ENCODE measurements at regions not wholly inside any gene's neighbourhood (a gene's known extent, or its start where the extent isn't known, plus 50 kb on each side); places are given as distances from the start of the nearest gene placed in this dataset.
"Not testable (repeated sequence)": the region's sequence is repeated elsewhere in the genome, so short reads cannot be mapped to it uniquely, and the experiment has no call there.

- DNase-seq = no peak
Measured at GRCh38 chr4:19579608-19580007, 672.1 kb upstream of the SLIT2 start.

GRCh38 chr4:19577097-19577496 is 674.6 kb upstream of the SLIT2 start:
- no peak for DNase-seq

- peak; percentile 62 for DNase-seq
Measured at GRCh38 chr4:19575924-19576323, 675.8 kb upstream of the SLIT2 start.

- no peak for DNase-seq
Measured at GRCh38 chr4:19566041-19566440, 685.7 kb upstream of the SLIT2 start.

GRCh38 chr4:19562456-19562855 is 689.2 kb upstream of the SLIT2 start:
- no peak for DNase-seq

- DNase-seq = no peak
Measured at GRCh38 chr4:19557161-19557560, 694.5 kb upstream of the SLIT2 start.

GRCh38 chr4:19556276-19556675 is 695.4 kb upstream of the SLIT2 start:
- not testable (repeated sequence) for DNase-seq

GRCh38 chr4:19547463-19547862 is 704.2 kb upstream of the SLIT2 start:
- DNase-seq = no peak

- DNase-seq = no peak
Measured at GRCh38 chr4:19544446-19545125, 707.1 kb upstream of the SLIT2 start.

GRCh38 chr4:19540859-19541540 is 710.7 kb upstream of the SLIT2 start:
- DNase-seq = no peak

- no peak for DNase-seq
Measured at GRCh38 chr4:19539201-19539600, 712.5 kb upstream of the SLIT2 start.

GRCh38 chr4:19534159-19534558 is 717.5 kb upstream of the SLIT2 start:
- no peak for DNase-seq

- DNase-seq = no peak
Measured at GRCh38 chr4:19531906-19532848, 719.5 kb upstream of the SLIT2 start.

- DNase-seq = no peak
Measured at GRCh38 chr4:19523964-19524363, 727.7 kb upstream of the SLIT2 start.

- DNase-seq = no peak
Measured at GRCh38 chr4:19522966-19523365, 728.7 kb upstream of the SLIT2 start.

- DNase-seq = no peak
Measured at GRCh38 chr4:19520939-19521520, 730.7 kb upstream of the SLIT2 start.

GRCh38 chr4:19514276-19515070 is 737.2 kb upstream of the SLIT2 start:
- DNase-seq = no peak

GRCh38 chr4:19512086-19512485 is 739.6 kb upstream of the SLIT2 start:
- DNase-seq = no peak

GRCh38 chr4:19510993-19511392 is 740.7 kb upstream of the SLIT2 start:
- no peak for DNase-seq

GRCh38 chr4:19508442-19508841 is 743.3 kb upstream of the SLIT2 start:
- DNase-seq = no peak

- DNase-seq = no peak
Measured at GRCh38 chr4:19497705-19498104, 754.0 kb upstream of the SLIT2 start.

GRCh38 chr4:19496756-19497155 is 754.9 kb upstream of the SLIT2 start:
- no peak for DNase-seq

All from MV-4-11 (cell line).